ENCODE measurements at regions not wholly inside any gene's neighbourhood (a gene's known extent, or its start where the extent isn't known, plus 50 kb on each side); places are given as distances from the start of the nearest gene placed in this dataset.

DNA sequence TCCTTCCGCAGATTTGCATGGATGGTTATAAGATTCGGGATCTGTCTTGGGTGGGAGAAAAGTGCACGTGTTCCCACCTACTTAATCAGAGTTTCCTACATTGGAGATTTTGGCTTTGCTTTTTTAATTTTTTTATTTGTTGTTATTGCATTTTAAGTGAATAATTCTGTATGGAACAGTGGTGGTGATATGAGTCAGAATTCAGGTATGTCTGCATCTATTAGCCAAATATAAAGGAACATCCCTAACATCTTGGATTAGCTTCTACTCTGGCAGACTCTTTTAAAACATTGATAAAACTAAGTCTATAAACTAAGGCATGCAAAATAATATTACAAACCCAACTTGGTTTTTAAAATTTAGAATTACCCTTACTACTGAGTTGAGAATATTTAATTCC is 659.8 kb upstream of the EPHA5 start:
- TF ChIP-seq EZH2 (IDR thresholded peaks at IDR 0.05; ENCODE audit: borderline replicate concordance, low read length), result no peak
- TF ChIP-seq, protein P1, sequence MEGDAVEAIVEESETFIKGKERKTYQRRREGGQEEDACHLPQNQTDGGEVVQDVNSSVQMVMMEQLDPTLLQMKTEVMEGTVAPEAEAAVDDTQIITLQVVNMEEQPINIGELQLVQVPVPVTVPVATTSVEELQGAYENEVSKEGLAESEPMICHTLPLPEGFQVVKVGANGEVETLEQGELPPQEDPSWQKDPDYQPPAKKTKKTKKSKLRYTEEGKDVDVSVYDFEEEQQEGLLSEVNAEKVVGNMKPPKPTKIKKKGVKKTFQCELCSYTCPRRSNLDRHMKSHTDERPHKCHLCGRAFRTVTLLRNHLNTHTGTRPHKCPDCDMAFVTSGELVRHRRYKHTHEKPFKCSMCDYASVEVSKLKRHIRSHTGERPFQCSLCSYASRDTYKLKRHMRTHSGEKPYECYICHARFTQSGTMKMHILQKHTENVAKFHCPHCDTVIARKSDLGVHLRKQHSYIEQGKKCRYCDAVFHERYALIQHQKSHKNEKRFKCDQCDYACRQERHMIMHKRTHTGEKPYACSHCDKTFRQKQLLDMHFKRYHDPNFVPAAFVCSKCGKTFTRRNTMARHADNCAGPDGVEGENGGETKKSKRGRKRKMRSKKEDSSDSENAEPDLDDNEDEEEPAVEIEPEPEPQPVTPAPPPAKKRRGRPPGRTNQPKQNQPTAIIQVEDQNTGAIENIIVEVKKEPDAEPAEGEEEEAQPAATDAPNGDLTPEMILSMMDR (conservative IDR thresholded peaks at IDR 0.05 in 1 of 2, IDR thresholded peaks at IDR 0.05 in 1 of 2; ENCODE audit: extremely low read depth in 1 of 2, insufficient read depth in 1 of 2, low read depth in 1 of 2, low read length in 2 of 2), result no peak
